Activated naive CD4-positive, alpha-beta T cell treated with anti-CD3 and anti-CD28 coated beads, Interleukin-2, amount 50 U/mL, for 72 hours (primary cell): ENCODE measurements at regions not wholly inside any gene's neighbourhood (a gene's known extent, or its start where the extent isn't known, plus 50 kb on each side); places are given as distances from the start of the nearest gene placed in this dataset.
A peak's percentile ranks its signal among the peaks of the same experiment; 100 is the strongest.

ENCODE experiments used
- ATAC-seq, 2 donors: fragments of 150-1000 bp; cut with Tn5 transposase; 2 replicates each; pipeline ENCODE4 v1.10.0; 2021; ENCODE audit warnings: mild to moderate bottlenecking in 2 of 2, moderate library complexity in 2 of 2
- DNase-seq, 2 donors: peaks; one replicate each; pipeline ENCODE4 v3.0.0; 2021 to 2022; ENCODE audit warnings: low spot score in 2 of 2
- H3K27ac Mint-ChIP-seq, 2 donors: one replicate each; pipeline ENCODE4 v1.8.0; 2022; ENCODE audit warnings: mild to moderate bottlenecking in 2 of 2, mixed read lengths in 2 of 2
- H3K36me3 Mint-ChIP-seq, 2 donors: one replicate each; pipeline ENCODE4 v1.8.0; 2022; ENCODE audit warnings: mixed read lengths in 2 of 2
- H3K9me3 Mint-ChIP-seq, 2 donors: one replicate each; pipeline ENCODE4 v1.8.0; 2022; ENCODE audit warnings: mixed read lengths in 2 of 2

GRCh38 chr3:168312984-168313383, 217.3 kb upstream of the GOLIM4 start:
- H3K36me3 Mint-ChIP-seq, result no peaks in the 10 kb centered on the region
- H3K9me3 Mint-ChIP-seq, result peaks cover 0 to 4% of the 10 kb centered on the region in 2 donors
- ATAC-seq, result no peak
- H3K27ac Mint-ChIP-seq, result no peak overlapping the region
- DNase-seq, result no peak

DNA sequence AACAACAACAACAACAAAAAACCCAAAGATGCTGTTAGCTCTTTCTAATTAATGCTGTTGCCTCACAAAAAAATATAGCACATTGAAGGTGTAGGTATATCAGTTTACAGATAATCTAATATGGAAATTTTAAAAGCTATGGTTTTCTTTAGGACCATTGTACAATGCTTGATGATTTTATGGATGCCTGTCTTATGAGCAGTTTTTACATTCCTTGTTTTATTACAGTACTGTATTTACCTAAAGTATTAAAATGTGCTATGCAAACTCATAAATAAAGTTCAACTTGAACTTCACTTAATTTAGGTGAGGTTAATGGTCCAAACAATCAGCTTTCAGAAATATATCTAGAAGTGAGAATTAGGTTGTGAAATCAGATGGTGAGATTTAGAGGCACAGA, 212.2 kb upstream of the GOLIM4 start:
- DNase-seq, result no peak
- Mint-ChIP-seq H3K36me3 (no peaks in the 10 kb centered on the region), H3K9me3 (peaks cover 0 to 10% of the 10 kb centered on the region in 2 donors), H3K27ac (no peak overlapping the region)
- no peak for ATAC-seq

GRCh38 chr3:168295027-168295426, 199.3 kb upstream of the GOLIM4 start:
- DNase-seq, result no peak
- no peak for ATAC-seq
- Mint-ChIP-seq H3K36me3 (no peaks in the 10 kb centered on the region), H3K9me3 (peaks cover 0 to 5% of the 10 kb centered on the region in 2 donors), H3K27ac (no peak overlapping the region)

- DNase-seq, result no peak
- peak overlapping the region in 1 of 2 donors; percentile 60 for H3K27ac Mint-ChIP-seq
- H3K9me3 Mint-ChIP-seq, result no peaks in the 10 kb centered on the region
- no peaks in the 10 kb centered on the region for H3K36me3 Mint-ChIP-seq
- no peak for ATAC-seq
Measured at GRCh38 chr3:168292296-168292695, 196.6 kb upstream of the GOLIM4 start.

DNA sequence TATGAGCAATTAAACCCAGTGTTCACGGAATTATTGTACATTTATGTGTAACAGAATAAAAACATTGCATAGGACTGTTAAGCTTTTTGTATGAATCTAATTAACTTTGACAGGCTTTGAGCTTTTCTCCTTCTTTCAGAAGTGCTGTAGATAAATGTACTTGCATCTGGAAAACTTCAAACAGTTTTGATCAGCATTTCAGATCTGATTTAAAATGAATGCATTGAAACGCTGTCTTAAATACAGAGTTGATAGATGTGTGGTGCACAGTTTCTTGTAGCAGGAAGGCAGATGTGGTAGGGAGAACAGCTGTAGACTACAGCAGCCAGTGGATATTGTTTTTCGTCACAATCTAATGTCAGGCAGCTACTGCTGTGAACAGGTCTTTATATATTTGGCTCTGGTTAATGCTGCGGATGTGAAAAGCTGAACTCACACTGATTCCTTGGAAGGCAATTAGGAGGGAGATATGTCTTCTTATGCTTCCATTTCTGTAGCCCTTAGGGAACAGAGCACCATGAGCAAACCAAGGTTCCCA, 193.8 kb upstream of the GOLIM4 start:
- H3K9me3 Mint-ChIP-seq, result no peaks in the 10 kb centered on the region
- no peak for ATAC-seq
- H3K27ac Mint-ChIP-seq, result no peak overlapping the region
- H3K36me3 Mint-ChIP-seq, result no peaks in the 10 kb centered on the region
- no peak for DNase-seq

- no peak for ATAC-seq
- Mint-ChIP-seq H3K36me3 (no peaks in the 10 kb centered on the region), H3K27ac (no peak overlapping the region), H3K9me3 (no peaks in the 10 kb centered on the region)
- DNase-seq, result no peak
Measured at GRCh38 chr3:168288511-168289401, 193.0 kb upstream of the GOLIM4 start.

DNA sequence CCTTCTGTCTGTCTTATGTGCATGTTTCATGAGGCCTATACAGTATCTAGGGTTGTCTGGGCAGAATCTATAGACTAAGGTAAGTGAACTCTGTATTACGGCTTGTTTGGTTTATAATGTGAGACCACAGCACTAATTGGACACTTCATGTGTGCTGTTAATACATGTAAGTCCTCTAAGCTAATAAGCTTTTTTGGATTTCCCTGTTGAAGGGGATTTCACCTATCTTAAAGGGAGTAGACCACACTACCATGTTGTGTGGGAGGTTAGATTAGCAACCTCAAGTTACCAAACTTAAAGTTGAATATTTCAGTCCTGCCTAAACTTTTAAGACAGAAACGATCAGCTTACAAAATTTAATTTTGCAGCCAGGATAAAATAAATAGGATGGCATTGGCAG, 189.8 kb upstream of the GOLIM4 start:
- no peak overlapping the region for H3K27ac Mint-ChIP-seq
- ATAC-seq, result no peak
- H3K36me3 Mint-ChIP-seq, result no peaks in the 10 kb centered on the region
- no peak for DNase-seq
- H3K9me3 Mint-ChIP-seq, result no peaks in the 10 kb centered on the region

DNA sequence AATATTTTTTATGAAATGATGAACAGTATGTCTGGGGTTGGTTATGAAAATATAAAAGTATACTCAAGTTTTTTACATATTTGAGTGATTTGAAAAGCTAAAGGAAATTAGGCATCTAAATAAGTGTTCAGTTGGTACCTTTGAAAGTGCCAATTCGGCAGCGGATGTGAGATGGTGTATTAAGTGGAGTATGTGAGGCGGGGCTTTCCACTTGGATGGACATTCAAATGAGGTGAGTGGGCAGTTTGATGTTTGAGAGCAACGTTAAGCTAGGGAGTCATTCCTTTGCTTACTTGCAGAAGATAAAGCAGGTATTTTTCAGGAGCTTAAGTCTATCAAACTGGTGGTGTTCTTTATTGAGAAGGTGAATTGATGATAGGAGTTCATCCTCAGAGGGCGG, 189.0 kb upstream of the GOLIM4 start:
- no peak for DNase-seq
- no peak for ATAC-seq
- H3K36me3 Mint-ChIP-seq, result no peaks in the 10 kb centered on the region
- H3K27ac Mint-ChIP-seq, result no peak overlapping the region
- no peaks in the 10 kb centered on the region for H3K9me3 Mint-ChIP-seq

GRCh38 chr3:168275662-168276061, 179.9 kb upstream of the GOLIM4 start:
- peak overlapping the region in 1 of 2 donors; percentile 15 for H3K27ac Mint-ChIP-seq
- DNase-seq, result no peak
- H3K36me3 Mint-ChIP-seq, result no peaks in the 10 kb centered on the region
- no peak for ATAC-seq
- peaks cover 0 to 12% of the 10 kb centered on the region in 2 donors for H3K9me3 Mint-ChIP-seq

DNA sequence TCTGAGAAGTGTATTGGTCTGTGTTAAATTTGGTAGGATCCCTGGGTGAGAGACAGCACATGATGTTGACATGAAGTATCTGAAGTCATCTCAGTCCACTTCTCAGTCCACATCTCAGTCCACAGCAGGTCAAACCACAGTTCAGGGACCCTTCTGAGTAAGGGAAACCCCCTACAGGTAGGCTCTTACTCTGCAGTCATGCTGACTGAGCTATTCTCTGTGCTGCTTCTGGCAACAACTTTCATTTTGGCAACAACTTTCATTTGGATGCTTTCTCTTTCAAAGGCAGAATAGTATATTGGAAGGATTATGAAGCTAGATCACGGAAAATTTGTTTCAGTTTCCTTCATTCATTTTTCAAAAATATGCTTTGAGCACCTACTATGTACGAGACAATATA, 178.2 kb upstream of the GOLIM4 start:
- DNase-seq, result no peak

DNA sequence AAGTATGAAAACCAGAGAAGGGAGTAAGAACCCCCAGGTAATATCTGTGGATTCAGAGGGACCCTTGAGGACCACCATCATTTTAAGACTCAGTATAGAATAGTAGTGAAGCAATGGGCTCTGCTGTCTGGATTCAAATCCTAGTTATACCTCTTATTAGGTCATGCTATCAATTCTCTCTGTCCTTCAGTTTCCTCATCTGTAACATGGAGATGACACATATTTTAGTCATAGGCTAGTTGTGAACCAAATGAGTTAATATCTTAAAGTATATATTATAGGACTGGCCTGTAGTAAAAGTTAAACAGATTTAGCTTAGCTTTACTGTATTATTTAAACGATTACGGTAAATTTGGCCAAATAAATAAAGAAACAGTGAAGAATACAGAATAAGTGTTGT, 177.3 kb upstream of the GOLIM4 start:
- DNase-seq (no peak), ATAC-seq (no peak)
- Mint-ChIP-seq H3K9me3 (peaks cover 0 to 12% of the 10 kb centered on the region in 2 donors), H3K36me3 (no peaks in the 10 kb centered on the region), H3K27ac (no peak overlapping the region)

More for the DNA sequence above, 178.2 kb upstream of the GOLIM4 start:
- H3K9me3 Mint-ChIP-seq, result peaks cover 0 to 12% of the 10 kb centered on the region in 2 donors
- no peak overlapping the region for H3K27ac Mint-ChIP-seq
- no peaks in the 10 kb centered on the region for H3K36me3 Mint-ChIP-seq
- no peak for ATAC-seq

- Mint-ChIP-seq H3K36me3 (no peaks in the 10 kb centered on the region), H3K27ac (no peak overlapping the region)
- no peak for ATAC-seq
Measured at GRCh38 chr3:168272343-168272985, 176.7 kb upstream of the GOLIM4 start.

DNA sequence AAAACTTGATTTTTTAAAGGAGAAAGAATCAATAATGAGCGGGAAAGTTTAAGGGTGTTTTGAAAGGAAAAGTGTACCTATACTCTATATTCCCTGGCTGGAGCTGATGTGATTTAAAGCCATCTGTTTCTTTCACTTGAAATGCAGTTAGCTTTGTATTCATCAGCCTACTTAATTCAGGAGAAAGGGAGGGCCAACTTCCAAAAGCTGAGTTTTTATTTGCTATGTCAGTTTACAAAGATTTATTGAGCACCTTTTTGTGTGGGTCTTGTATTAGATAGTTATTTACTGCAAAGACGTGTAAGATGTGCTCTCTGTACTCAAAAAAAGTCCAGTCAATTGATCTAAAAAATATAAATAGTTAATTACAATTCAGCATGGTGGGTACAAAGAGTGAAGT, 176.2 kb upstream of the GOLIM4 start:
- DNase-seq (no peak), ATAC-seq (no peak)
- H3K36me3 Mint-ChIP-seq, result no peaks in the 10 kb centered on the region
- H3K9me3 Mint-ChIP-seq, result peaks cover 0 to 12% of the 10 kb centered on the region in 2 donors
- no peak overlapping the region for H3K27ac Mint-ChIP-seq

More at GRCh38 chr3:168272343-168272985, 176.7 kb upstream of the GOLIM4 start:
- DNase-seq, result no peak
- peaks cover 0 to 12% of the 10 kb centered on the region in 2 donors for H3K9me3 Mint-ChIP-seq

GRCh38 chr3:168269001-168269400, 173.3 kb upstream of the GOLIM4 start:
- no peak for ATAC-seq
- no peaks in the 10 kb centered on the region for H3K36me3 Mint-ChIP-seq
- peaks cover 0 to 8% of the 10 kb centered on the region in 2 donors for H3K9me3 Mint-ChIP-seq
- H3K27ac Mint-ChIP-seq, result no peak overlapping the region
- no peak for DNase-seq

GRCh38 chr3:168267179-168267578, 171.5 kb upstream of the GOLIM4 start:
- no peak for DNase-seq

DNA sequence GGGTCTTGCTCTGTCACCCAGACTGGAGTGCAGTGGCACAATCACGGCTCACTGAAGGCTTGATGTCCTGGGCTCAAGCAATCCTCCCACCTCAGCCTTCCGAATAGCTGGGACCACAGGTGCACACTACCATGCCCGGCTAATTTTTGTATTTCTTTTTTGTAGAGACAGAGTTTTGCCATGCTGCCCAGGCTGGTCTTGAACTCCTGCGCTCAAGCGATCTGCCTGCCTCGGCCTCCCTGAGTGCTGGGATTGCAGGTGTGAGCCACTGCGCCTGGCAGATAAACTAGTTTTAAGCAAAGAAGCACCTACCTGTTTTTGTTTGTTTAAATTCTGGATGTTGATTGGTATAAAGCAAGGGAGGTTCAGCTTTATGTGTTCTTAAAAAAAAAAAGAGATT, 170.6 kb upstream of the GOLIM4 start:
- Mint-ChIP-seq H3K36me3 (no peaks in the 10 kb centered on the region), H3K9me3 (no peaks in the 10 kb centered on the region), H3K27ac (no peak overlapping the region)
- ATAC-seq, result no peak
- no peak for DNase-seq

More at GRCh38 chr3:168267179-168267578, 171.5 kb upstream of the GOLIM4 start:
- H3K9me3 Mint-ChIP-seq, result peaks cover 0 to 1% of the 10 kb centered on the region in 2 donors
- no peak for ATAC-seq
- H3K27ac Mint-ChIP-seq, result no peak overlapping the region
- no peaks in the 10 kb centered on the region for H3K36me3 Mint-ChIP-seq

- no peaks in the 10 kb centered on the region for H3K36me3 Mint-ChIP-seq
- H3K9me3 Mint-ChIP-seq, result peaks cover 6 to 7% of the 10 kb centered on the region in 2 donors
- DNase-seq (no peak), ATAC-seq (no peak)
- no peak overlapping the region for H3K27ac Mint-ChIP-seq
Measured at GRCh38 chr3:168262887-168263286, 167.2 kb upstream of the GOLIM4 start.
